Tibial nerve (tissue), 4 donors: ENCODE measurements at regions not wholly inside any gene's neighbourhood (a gene's known extent, or its start where the extent isn't known, plus 50 kb on each side); places are given as distances from the start of the nearest gene placed in this dataset.

Source experiments
- DNase-seq, 2 donors: peaks; one replicate each; pipeline ENCODE4 v3.0.0-alpha.2; 2019; ENCODE audit warnings: low spot score in 2 of 2
- H3K27ac ChIP-seq, 4 donors: fragments of 200-600 bp; sonication (generic) in 3 of 4; one replicate each; pipeline ENCODE4 v1.5.1; 2017 to 2019; ENCODE audit warnings: mild to moderate bottlenecking in 1 of 4
- H3K27me3 ChIP-seq, 2 donors: fragments of 200-600 bp; sonication (generic) in 1 of 2; one replicate each; pipeline versions ENCODE4 v1.5.1 to v1.6.0; 2017 to 2019
- H3K36me3 ChIP-seq, 3 donors: fragments of 200-600 bp; sonication (generic); one replicate each; pipeline ENCODE4 v1.5.1; 2018 to 2019
- H3K4me1 ChIP-seq, 4 donors: fragments of 200-600 bp; sonication (generic) in 3 of 4; one replicate each; pipeline ENCODE4 v1.5.1; 2017 to 2019
- H3K4me3 ChIP-seq, 4 donors: fragments of 200-600 bp; sonication (generic) in 3 of 4; one replicate each; pipeline ENCODE4 v1.5.1; 2017 to 2019; ENCODE audit warnings: mild to moderate bottlenecking in 1 of 4, moderate library complexity in 1 of 4
- H3K9me3 ChIP-seq, 4 donors: fragments of 200-600 bp; sonication (generic) in 3 of 4; one replicate each; pipeline ENCODE4 v1.5.1; 2017 to 2019
- EP300 ChIP-seq, 2 donors: sonication (generic); formaldehyde crosslinking; IDR thresholded peaks; one replicate each; pipeline ENCODE4 v1.6.1; 2017; ENCODE audit warnings: antibody characterized with exemption in 2 of 2, mild to moderate bottlenecking in 1 of 2
- POLR2A ChIP-seq, 2 donors: fragments of 450-650 bp; IDR thresholded peaks; one replicate each; pipeline ENCODE4 v1.6.1; 2017; ENCODE audit warnings: antibody characterized with exemption in 2 of 2, mild to moderate bottlenecking in 2 of 2, moderate library complexity in 2 of 2
- WGBS, 2 donors: methylation state at CpG; one replicate each; pipeline ENCODE4 v1.1.5; 2018; 5-methylcytosine and 5-hydroxymethylcytosine counted together
- TF ChIP-seq, protein P1 (sequence below), 5 experiments: fragments of 200-600 bp in 3 of 5; fragments of 450-650 bp in 2 of 5; sonication (generic) in 3 of 5; IDR thresholded peaks; one replicate each; pipeline ENCODE4 v1.5.1; 2016 to 2019; ENCODE audit warnings: antibody characterized with exemption in 5 of 5, mild to moderate bottlenecking in 3 of 5, moderate library complexity in 2 of 5

DNA sequence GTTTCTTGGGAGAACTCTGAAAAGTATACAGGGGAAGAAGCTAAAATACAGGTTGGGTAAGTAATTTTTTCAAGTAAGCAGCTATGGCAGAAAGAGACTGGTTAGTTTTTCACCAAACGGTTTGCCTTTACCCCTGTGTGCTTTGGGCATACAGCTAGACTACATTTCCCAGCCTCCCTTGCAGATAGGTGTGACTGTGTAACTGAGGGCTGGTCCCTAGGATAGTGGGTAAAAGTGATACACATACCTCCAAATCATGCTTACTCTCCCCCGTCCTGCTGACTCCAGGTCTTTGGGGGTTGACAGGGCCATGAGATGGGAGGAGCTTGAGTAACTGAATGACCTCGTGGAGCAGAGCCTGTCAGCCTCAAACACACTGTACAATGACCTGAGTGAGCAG lies 208.6 kb upstream of the GDNF start:
- H3K9me3 ChIP-seq, result no peaks in the 10 kb centered on the region
- TF ChIP-seq, protein P1, sequence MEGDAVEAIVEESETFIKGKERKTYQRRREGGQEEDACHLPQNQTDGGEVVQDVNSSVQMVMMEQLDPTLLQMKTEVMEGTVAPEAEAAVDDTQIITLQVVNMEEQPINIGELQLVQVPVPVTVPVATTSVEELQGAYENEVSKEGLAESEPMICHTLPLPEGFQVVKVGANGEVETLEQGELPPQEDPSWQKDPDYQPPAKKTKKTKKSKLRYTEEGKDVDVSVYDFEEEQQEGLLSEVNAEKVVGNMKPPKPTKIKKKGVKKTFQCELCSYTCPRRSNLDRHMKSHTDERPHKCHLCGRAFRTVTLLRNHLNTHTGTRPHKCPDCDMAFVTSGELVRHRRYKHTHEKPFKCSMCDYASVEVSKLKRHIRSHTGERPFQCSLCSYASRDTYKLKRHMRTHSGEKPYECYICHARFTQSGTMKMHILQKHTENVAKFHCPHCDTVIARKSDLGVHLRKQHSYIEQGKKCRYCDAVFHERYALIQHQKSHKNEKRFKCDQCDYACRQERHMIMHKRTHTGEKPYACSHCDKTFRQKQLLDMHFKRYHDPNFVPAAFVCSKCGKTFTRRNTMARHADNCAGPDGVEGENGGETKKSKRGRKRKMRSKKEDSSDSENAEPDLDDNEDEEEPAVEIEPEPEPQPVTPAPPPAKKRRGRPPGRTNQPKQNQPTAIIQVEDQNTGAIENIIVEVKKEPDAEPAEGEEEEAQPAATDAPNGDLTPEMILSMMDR (IDR thresholded peaks at IDR 0.05), result no peak
- TF ChIP-seq EP300 (IDR thresholded peaks at IDR 0.05) (no peak), POLR2A (IDR thresholded peaks at IDR 0.05) (no peak)
- H3K27me3 ChIP-seq, result no peaks in the 10 kb centered on the region
- no peak overlapping the region for H3K4me3 ChIP-seq
- H3K36me3 ChIP-seq, result no peaks in the 10 kb centered on the region
- DNase-seq, result no peak
- no peak overlapping the region for H3K27ac ChIP-seq
- no peaks in the 10 kb centered on the region for H3K4me1 ChIP-seq
- 52 to 65% methylated on average over 3 of the region's 3 CpGs for WGBS, 2 donors

DNA sequence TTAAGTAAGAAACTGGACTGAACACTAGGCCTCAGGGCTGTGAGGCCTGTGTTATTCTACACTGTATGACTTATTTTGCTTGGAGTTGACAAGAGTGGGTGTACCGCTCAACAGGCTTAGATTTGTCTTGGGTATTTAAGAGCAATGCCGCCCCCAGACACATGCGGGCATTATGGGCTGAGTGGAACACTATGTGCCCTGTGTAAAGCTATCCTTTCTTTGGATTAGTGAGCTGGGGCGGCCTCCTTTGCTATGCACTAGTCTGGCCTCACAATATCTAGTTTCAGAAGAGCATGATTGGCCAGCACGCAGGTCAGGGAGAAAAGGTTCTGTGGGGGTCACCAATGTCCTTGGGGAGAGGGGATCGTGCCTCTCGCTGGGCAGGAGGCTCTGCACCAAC lies 206.3 kb upstream of the GDNF start:
- WGBS, 2 donors, result 64 to 72% methylated on average over 7 of the region's 7 CpGs
- no peaks in the 10 kb centered on the region for H3K27me3 ChIP-seq
- H3K36me3 ChIP-seq, result no peaks in the 10 kb centered on the region
- no peaks in the 10 kb centered on the region for H3K4me1 ChIP-seq
- DNase-seq, result no peak
- TF ChIP-seq EP300 (IDR thresholded peaks at IDR 0.05), result no peak
- TF ChIP-seq, protein P1 (IDR thresholded peaks at IDR 0.05), result no peak
- TF ChIP-seq POLR2A (IDR thresholded peaks at IDR 0.05), result no peak
- H3K4me3 ChIP-seq, result no peak overlapping the region
- no peaks in the 10 kb centered on the region for H3K9me3 ChIP-seq
- no peak overlapping the region for H3K27ac ChIP-seq

DNA sequence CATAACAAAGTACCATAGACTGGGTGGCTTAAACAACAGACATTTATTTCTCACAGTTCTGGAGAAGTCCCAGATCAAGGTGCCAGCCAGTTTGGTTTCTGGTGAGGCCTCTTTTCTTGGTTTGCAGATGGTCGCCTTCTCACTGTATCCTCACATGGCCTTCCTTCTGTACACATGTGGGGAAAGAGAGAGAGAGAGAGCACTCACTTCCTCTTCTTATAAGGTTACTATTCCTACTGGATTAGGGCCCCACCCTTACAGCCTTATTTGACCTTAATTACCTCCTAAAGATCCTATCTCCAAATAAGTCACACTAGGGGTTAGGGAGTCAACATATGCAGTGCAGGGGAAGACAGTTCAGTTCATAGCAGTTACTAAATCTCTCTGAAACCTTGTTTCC lies 205.6 kb upstream of the GDNF start:
- H3K4me1 ChIP-seq, result no peaks in the 10 kb centered on the region
- TF ChIP-seq EP300 (IDR thresholded peaks at IDR 0.05) (no peak), POLR2A (IDR thresholded peaks at IDR 0.05) (no peak)
- TF ChIP-seq, protein P1 (IDR thresholded peaks at IDR 0.05), result no peak

DNA sequence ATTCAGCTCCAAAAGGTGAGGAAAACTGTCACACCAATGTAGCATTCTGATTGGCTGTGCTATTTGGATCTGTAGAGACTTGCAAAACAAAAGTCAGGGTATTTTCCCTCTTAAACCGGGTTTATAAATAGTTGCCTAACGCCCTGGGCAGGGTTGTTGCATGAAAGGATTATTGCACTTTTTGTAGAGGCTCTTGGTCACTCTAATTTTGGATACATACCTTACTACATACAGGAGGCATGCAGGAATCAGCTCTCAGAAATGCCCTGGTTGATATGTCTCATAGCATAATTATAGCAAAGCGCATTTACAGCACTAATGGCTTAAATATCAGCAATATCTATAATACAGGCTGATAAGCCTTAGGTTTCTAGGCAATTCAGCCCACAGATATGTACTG lies 200.0 kb upstream of the GDNF start:
- H3K27me3 ChIP-seq, result no peaks in the 10 kb centered on the region
- H3K36me3 ChIP-seq, result no peaks in the 10 kb centered on the region
- no peak for DNase-seq
- TF ChIP-seq, protein P1 (IDR thresholded peaks at IDR 0.05), result no peak
- TF ChIP-seq EP300 (IDR thresholded peaks at IDR 0.05) (no peak), POLR2A (IDR thresholded peaks at IDR 0.05) (no peak)
- no peak overlapping the region for H3K4me3 ChIP-seq
- H3K4me1 ChIP-seq, result no peaks in the 10 kb centered on the region
- H3K27ac ChIP-seq, result no peak overlapping the region
- no peaks in the 10 kb centered on the region for H3K9me3 ChIP-seq
- WGBS, 2 donors, result 82 to 83% methylated on average over 3 of the region's 3 CpGs

More for the DNA sequence above, 205.6 kb upstream of the GDNF start:
- H3K27me3 ChIP-seq, result no peaks in the 10 kb centered on the region
- H3K36me3 ChIP-seq, result no peaks in the 10 kb centered on the region
- H3K4me3 ChIP-seq, result no peak overlapping the region
- H3K9me3 ChIP-seq, result no peaks in the 10 kb centered on the region
- WGBS, 2 donors, result 70 to 91% methylated on average over 1 of the region's 1 CpG
- no peak for DNase-seq
- no peak overlapping the region for H3K27ac ChIP-seq

DNA sequence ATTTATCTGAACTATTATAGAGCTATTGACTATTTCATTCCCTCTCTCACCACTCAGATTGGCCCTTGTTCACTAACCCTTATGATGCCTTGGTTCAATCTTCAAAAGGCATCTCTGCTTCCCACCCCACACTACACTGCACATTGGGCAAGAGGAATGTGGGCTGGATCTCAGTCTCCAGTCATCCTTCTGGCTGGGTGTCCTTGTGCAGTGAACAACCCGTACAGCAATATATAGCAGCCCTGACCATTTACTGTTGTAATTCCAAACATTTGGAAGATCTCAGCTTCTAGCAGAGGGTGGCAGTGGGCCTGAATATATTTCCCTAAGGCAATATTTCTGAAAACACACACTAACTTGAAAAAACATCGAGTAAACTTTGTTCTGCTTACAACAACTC lies 199.2 kb upstream of the GDNF start:
- WGBS, 2 donors, result 59 to 78% methylated on average over 2 of the region's 2 CpGs
- H3K27ac ChIP-seq, result no peak overlapping the region
- no peak overlapping the region for H3K4me3 ChIP-seq
- no peaks in the 10 kb centered on the region for H3K36me3 ChIP-seq
- no peaks in the 10 kb centered on the region for H3K27me3 ChIP-seq
- H3K9me3 ChIP-seq, result no peaks in the 10 kb centered on the region
- H3K4me1 ChIP-seq, result no peaks in the 10 kb centered on the region
- TF ChIP-seq POLR2A (IDR thresholded peaks at IDR 0.05), result no peak
- no peak for DNase-seq

DNA sequence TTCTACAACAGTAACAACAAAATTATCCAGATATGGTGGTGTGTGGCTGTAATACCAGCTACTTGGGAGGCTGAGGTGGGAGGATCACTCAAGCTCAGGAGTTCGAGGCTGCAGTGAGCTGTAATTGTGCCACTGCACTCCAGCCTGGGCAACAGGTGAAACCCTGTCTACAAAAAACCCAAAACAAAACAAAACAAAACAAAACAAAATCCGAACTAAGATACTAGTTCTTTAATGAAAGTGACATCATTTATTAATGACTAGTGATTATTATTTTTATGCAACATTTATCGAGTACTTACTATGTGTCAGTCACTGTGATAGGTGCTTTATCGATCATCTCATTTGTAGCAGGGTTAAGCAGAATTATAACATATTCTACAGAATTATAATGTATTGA lies 196.9 kb upstream of the GDNF start:
- Histone ChIP-seq H3K36me3 (no peaks in the 10 kb centered on the region), H3K4me3 (no peak overlapping the region), H3K27me3 (no peaks in the 10 kb centered on the region), H3K27ac (no peak overlapping the region), H3K4me1 (no peaks in the 10 kb centered on the region), H3K9me3 (no peaks in the 10 kb centered on the region)
- DNase-seq, result no peak
- TF ChIP-seq POLR2A (IDR thresholded peaks at IDR 0.05), result no peak
- no peak for TF ChIP-seq EP300 (IDR thresholded peaks at IDR 0.05)
- TF ChIP-seq, protein P1 (IDR thresholded peaks at IDR 0.05), result no peak
- WGBS, 2 donors, result 82 to 91% methylated on average over 4 of the region's 4 CpGs
